Liver (tissue), 8 donors: ENCODE measurements at regions not wholly inside any gene's neighbourhood (a gene's known extent, or its start where the extent isn't known, plus 50 kb on each side); places are given as distances from the start of the nearest gene placed in this dataset.

Experiments
- DNase-seq: peaks from one replicate; pipeline ENCODE4 v3.0.0-alpha.2; 2017; ENCODE audit warnings: low spot score
- H3K27ac ChIP-seq, 2 donors: one replicate each; pipeline ENCODE4 v1.7.0; 2013; ENCODE audit warnings: inconsistent platforms in 2 of 2, low read length in 2 of 2, control low read depth in 1 of 2, low read depth in 1 of 2, mild to moderate bottlenecking in 1 of 2
- H3K27me3 ChIP-seq, 4 donors: one replicate each; pipeline versions ENCODE4 v1.6.1 to v1.7.0; 2013; ENCODE audit warnings: low read length in 3 of 4, inconsistent platforms in 1 of 4, mild to moderate bottlenecking in 1 of 4, moderate library complexity in 1 of 4; ENCODE audit not compliant: control insufficient read depth in 4 of 4, insufficient read depth in 4 of 4
- H3K36me3 ChIP-seq, 4 donors: one replicate each; pipeline versions ENCODE4 v1.6.1 to v1.7.0; 2013; ENCODE audit warnings: low read length in 3 of 4, mild to moderate bottlenecking in 3 of 4, low read depth in 1 of 4, moderate library complexity in 1 of 4; ENCODE audit not compliant: control insufficient read depth in 4 of 4, insufficient read depth in 3 of 4
- H3K4me1 ChIP-seq, 4 donors: one replicate each; pipeline versions ENCODE4 v1.6.1 to v1.7.0; 2013; ENCODE audit warnings: low read length in 3 of 4, mild to moderate bottlenecking in 3 of 4, moderate library complexity in 1 of 4; ENCODE audit not compliant: control insufficient read depth in 4 of 4, insufficient read depth in 4 of 4
- H3K4me3 ChIP-seq, 3 donors: one replicate each; pipeline versions ENCODE4 v1.6.1 to v1.7.0; 2013; ENCODE audit warnings: low read length in 3 of 3, control low read depth in 1 of 3, low read depth in 1 of 3, mild to moderate bottlenecking in 1 of 3
- H3K9ac ChIP-seq, 2 donors: one replicate each; pipeline ENCODE4 v1.7.0; 2013; ENCODE audit warnings: low read length in 2 of 2, mild to moderate bottlenecking in 2 of 2, moderate library complexity in 2 of 2, control low read depth in 1 of 2, low read depth in 1 of 2
- H3K9me3 ChIP-seq, 4 donors: one replicate each; pipeline versions ENCODE4 v1.6.1 to v1.7.0; 2013; ENCODE audit warnings: low read length in 3 of 4; ENCODE audit not compliant: control insufficient read depth in 4 of 4
- FOXA2 ChIP-seq: IDR thresholded peaks from 2 replicates; pipeline ENCODE4 v1.6.1; 2016; ENCODE audit warnings: antibody characterized with exemption
- HNF4A ChIP-seq, 2 donors: conservative IDR thresholded peaks; 2 replicates each; pipeline ENCODE4 v1.6.1; 2016; ENCODE audit warnings: antibody characterized with exemption in 2 of 2, mild to moderate bottlenecking in 2 of 2
- HNF4G ChIP-seq: IDR thresholded peaks from 2 replicates; pipeline ENCODE4 v1.6.1; 2016; ENCODE audit warnings: antibody characterized with exemption
- JUND ChIP-seq, 2 donors: IDR thresholded peaks; 2 replicates each; pipeline ENCODE4 v1.6.1; 2016; ENCODE audit warnings: antibody characterized with exemption in 2 of 2
- MAX ChIP-seq: IDR thresholded peaks from 2 replicates; pipeline ENCODE4 v1.6.1; 2016; ENCODE audit warnings: antibody characterized with exemption
- NR2F2 ChIP-seq: IDR thresholded peaks from 2 replicates; pipeline ENCODE4 v1.6.1; 2016; ENCODE audit warnings: antibody characterized with exemption
- RAD21 ChIP-seq, 2 donors: IDR thresholded peaks; 2 replicates each; pipeline ENCODE4 v1.6.1; 2016; ENCODE audit warnings: antibody characterized with exemption in 2 of 2, mild to moderate bottlenecking in 2 of 2
- REST ChIP-seq: IDR thresholded peaks from 2 replicates; pipeline ENCODE4 v1.6.1; 2016; ENCODE audit warnings: antibody characterized with exemption, mild to moderate bottlenecking
- RXRA ChIP-seq, 2 donors: IDR thresholded peaks; 2 replicates each; pipeline ENCODE4 v1.6.1; 2017 to 2018; ENCODE audit warnings: antibody characterized with exemption in 2 of 2, mild to moderate bottlenecking in 1 of 2
- SP1 ChIP-seq: IDR thresholded peaks from 2 replicates; pipeline ENCODE4 v1.6.1; 2018; ENCODE audit warnings: antibody characterized with exemption, mild to moderate bottlenecking
- TAF1 ChIP-seq: conservative IDR thresholded peaks from 2 replicates; pipeline ENCODE4 v1.6.1; 2016; ENCODE audit warnings: antibody characterized with exemption, mild to moderate bottlenecking
- YY1 ChIP-seq: IDR thresholded peaks from 2 replicates; pipeline ENCODE4 v1.6.1; 2016; ENCODE audit warnings: antibody characterized with exemption, mild to moderate bottlenecking
- ZBTB33 ChIP-seq: IDR thresholded peaks from 2 replicates; pipeline ENCODE4 v1.6.1; 2016; ENCODE audit warnings: antibody characterized with exemption
- WGBS: extraction: QIAGEN DNeasy Blood & Tissue Kit; methylation state at CpG from one replicate; pipeline ENCODE4 v1.1.7; 2013; 5-methylcytosine and 5-hydroxymethylcytosine counted together
- TF ChIP-seq, protein P1 (sequence below): IDR thresholded peaks from 2 replicates; pipeline ENCODE4 v1.6.1; 2016; ENCODE audit warnings: antibody characterized with exemption
- TF ChIP-seq, protein P2 (sequence below): fragments of 150-350 bp; IDR thresholded peaks from 2 replicates; pipeline ENCODE4 v1.5.1; 2017; ENCODE audit warnings: improper control_type of control experiment, low read depth, low read length; ENCODE audit not compliant: missing input control
- donor health status: healthy.
- donor health status: healthy.
- donor health status: healthy.
- donor health status: healthy.
- donor health status: healthy.

DNA sequence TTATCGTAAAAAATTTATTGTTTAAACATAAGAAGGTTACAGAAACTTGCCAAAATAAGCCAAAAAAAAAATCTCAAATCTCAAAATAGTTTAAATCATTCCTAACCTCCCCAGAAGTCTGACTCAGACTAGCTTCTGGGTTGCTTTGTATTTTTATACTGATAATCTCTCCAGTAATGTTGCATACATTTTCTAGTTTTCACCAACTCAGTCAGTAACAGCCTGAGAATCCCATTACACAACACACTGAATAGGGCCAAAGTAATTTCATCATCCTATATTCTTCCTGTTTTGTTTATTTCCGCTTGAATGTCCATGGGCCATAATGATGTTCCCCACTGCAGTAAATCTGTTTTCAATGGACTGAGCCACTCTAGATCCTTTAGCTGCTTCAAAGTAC is 478.5 kb downstream of the GPAM start:
- TF ChIP-seq MAX (no peak), RXRA (IDR thresholded peaks at IDR 0.05) (no peak), SP1 (no peak)
- H3K9ac ChIP-seq: no peak overlapping the region

GRCh38 chr10:111706331-111706730 is 477.2 kb downstream of the GPAM start:
- no peak overlapping the region for H3K4me3 ChIP-seq
- no peak for TF ChIP-seq REST
- no peak for TF ChIP-seq HNF4A (conservative IDR thresholded peaks at IDR 0.05)
- TF ChIP-seq TAF1: no peak
- no peaks in the 10 kb centered on the region for H3K4me1 ChIP-seq
- no peak overlapping the region for H3K9ac ChIP-seq
- H3K27ac ChIP-seq: no peak overlapping the region
- DNase-seq: no peak
- WGBS: 87% methylated on average over 4 of the region's 4 CpGs
- H3K9me3 ChIP-seq: no peaks in the 10 kb centered on the region
- H3K27me3 ChIP-seq: no peaks in the 10 kb centered on the region
- H3K36me3 ChIP-seq: no peaks in the 10 kb centered on the region

More for the DNA sequence above, 478.5 kb downstream of the GPAM start:
- Histone ChIP-seq H3K9me3 (no peaks in the 10 kb centered on the region), H3K4me3 (no peak overlapping the region), H3K4me1 (no peaks in the 10 kb centered on the region), H3K27me3 (no peaks in the 10 kb centered on the region), H3K27ac (no peak overlapping the region), H3K36me3 (no peaks in the 10 kb centered on the region)
- 84% methylated on average over 2 of the region's 2 CpGs for WGBS
- DNase-seq: no peak

DNA sequence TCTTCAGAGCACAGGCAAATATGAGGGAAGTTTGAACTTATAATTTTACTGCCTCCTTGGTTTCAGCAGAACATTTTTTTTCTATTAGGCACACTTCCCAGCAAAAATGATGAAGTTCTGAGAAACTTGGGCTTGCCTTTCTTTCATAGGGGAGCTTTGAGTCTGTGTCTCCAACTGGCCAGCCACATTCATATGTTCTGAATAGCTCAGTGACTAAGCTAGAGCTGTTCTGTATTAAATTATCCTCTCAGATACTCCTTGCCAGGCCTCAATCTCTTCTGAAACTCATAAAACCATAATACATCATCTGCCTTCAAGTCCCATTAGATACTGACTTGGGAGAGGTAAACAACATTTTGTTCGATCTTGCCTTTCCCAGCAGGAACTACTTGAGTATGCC is 476.5 kb downstream of the GPAM start:
- Histone ChIP-seq H3K27ac (no peak overlapping the region), H3K27me3 (no peaks in the 10 kb centered on the region), H3K4me1 (no peaks in the 10 kb centered on the region), H3K36me3 (no peaks in the 10 kb centered on the region), H3K9ac (no peak overlapping the region), H3K4me3 (no peak overlapping the region), H3K9me3 (no peaks in the 10 kb centered on the region)
- TF ChIP-seq JUND (IDR thresholded peaks at IDR 0.05) (no peak), RAD21 (IDR thresholded peaks at IDR 0.05) (no peak), REST (no peak), FOXA2 (no peak), TAF1 (no peak), NR2F2 (no peak), HNF4A (conservative IDR thresholded peaks at IDR 0.05) (no peak), RXRA (IDR thresholded peaks at IDR 0.05) (no peak), SP1 (no peak), YY1 (no peak), ZBTB33 (no peak), HNF4G (no peak), MAX (no peak)
- TF ChIP-seq, protein P1, sequence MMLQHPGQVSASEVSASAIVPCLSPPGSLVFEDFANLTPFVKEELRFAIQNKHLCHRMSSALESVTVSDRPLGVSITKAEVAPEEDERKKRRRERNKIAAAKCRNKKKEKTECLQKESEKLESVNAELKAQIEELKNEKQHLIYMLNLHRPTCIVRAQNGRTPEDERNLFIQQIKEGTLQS: no peak
- TF ChIP-seq, protein P2, sequence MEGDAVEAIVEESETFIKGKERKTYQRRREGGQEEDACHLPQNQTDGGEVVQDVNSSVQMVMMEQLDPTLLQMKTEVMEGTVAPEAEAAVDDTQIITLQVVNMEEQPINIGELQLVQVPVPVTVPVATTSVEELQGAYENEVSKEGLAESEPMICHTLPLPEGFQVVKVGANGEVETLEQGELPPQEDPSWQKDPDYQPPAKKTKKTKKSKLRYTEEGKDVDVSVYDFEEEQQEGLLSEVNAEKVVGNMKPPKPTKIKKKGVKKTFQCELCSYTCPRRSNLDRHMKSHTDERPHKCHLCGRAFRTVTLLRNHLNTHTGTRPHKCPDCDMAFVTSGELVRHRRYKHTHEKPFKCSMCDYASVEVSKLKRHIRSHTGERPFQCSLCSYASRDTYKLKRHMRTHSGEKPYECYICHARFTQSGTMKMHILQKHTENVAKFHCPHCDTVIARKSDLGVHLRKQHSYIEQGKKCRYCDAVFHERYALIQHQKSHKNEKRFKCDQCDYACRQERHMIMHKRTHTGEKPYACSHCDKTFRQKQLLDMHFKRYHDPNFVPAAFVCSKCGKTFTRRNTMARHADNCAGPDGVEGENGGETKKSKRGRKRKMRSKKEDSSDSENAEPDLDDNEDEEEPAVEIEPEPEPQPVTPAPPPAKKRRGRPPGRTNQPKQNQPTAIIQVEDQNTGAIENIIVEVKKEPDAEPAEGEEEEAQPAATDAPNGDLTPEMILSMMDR: no peak
- 80% methylated on average over 1 of the region's 1 CpG for WGBS
- DNase-seq: no peak
